ENCODE measurements at regions not wholly inside any gene's neighbourhood (a gene's known extent, or its start where the extent isn't known, plus 50 kb on each side); places are given as distances from the start of the nearest gene placed in this dataset.
A peak's percentile ranks its signal among the peaks of the same experiment; 100 is the strongest.

GRCh38 chr4:143023239-143023918 is 161.3 kb upstream of the USP38 start:
- no peak overlapping the region for H3K4me3 ChIP-seq (replicated peaks; ENCODE audit: low read depth, low read length)
- no peak for DNase-seq (ENCODE audit: low read depth)

GRCh38 chr4:143025081-143025704 is 159.5 kb upstream of the USP38 start:
- no peak for TF ChIP-seq CTCF (IDR thresholded peaks at IDR 0.05; ENCODE audit: low read length, missing control alignments)
- H3K4me3 ChIP-seq (replicated peaks; ENCODE audit: low read depth, low read length): no peak overlapping the region
- DNase-seq (ENCODE audit: low read depth): peak; percentile 17

More at GRCh38 chr4:143023239-143023918, 161.3 kb upstream of the USP38 start:
- TF ChIP-seq CTCF (IDR thresholded peaks at IDR 0.05; ENCODE audit: low read length, missing control alignments): no peak

- no peak overlapping the region for H3K4me3 ChIP-seq (replicated peaks; ENCODE audit: low read depth, low read length)
- TF ChIP-seq CTCF (IDR thresholded peaks at IDR 0.05; ENCODE audit: low read length, missing control alignments): no peak
- DNase-seq (ENCODE audit: low read depth): no peak
These were observed 158.1 kb upstream of the USP38 start for GRCh38 chr4:143026459-143027170.

- H3K4me3 ChIP-seq (replicated peaks; ENCODE audit: low read depth, low read length): no peak overlapping the region
- no peak for TF ChIP-seq CTCF (IDR thresholded peaks at IDR 0.05; ENCODE audit: low read length, missing control alignments)
- DNase-seq (ENCODE audit: low read depth): no peak
These were observed 149.1 kb upstream of the USP38 start for GRCh38 chr4:143035661-143036060.

- DNase-seq (ENCODE audit: low read depth): no peak
- no peak for TF ChIP-seq CTCF (IDR thresholded peaks at IDR 0.05; ENCODE audit: low read length, missing control alignments)
- H3K4me3 ChIP-seq (replicated peaks; ENCODE audit: low read depth, low read length): no peak overlapping the region
These were observed 148.3 kb upstream of the USP38 start for GRCh38 chr4:143036443-143036842.

GRCh38 chr4:143046454-143046853 is 138.3 kb upstream of the USP38 start:
- no peak for DNase-seq (ENCODE audit: low read depth)
- TF ChIP-seq CTCF (IDR thresholded peaks at IDR 0.05; ENCODE audit: low read length, missing control alignments): no peak
- H3K4me3 ChIP-seq (replicated peaks; ENCODE audit: low read depth, low read length): no peak overlapping the region
